ENCODE measurements at regions not wholly inside any gene's neighbourhood (a gene's known extent, or its start where the extent isn't known, plus 50 kb on each side); places are given as distances from the start of the nearest gene placed in this dataset.
"Not testable (repeated sequence)": the region's sequence is repeated elsewhere in the genome, so short reads cannot be mapped to it uniquely, and the experiment has no call there.

DNA sequence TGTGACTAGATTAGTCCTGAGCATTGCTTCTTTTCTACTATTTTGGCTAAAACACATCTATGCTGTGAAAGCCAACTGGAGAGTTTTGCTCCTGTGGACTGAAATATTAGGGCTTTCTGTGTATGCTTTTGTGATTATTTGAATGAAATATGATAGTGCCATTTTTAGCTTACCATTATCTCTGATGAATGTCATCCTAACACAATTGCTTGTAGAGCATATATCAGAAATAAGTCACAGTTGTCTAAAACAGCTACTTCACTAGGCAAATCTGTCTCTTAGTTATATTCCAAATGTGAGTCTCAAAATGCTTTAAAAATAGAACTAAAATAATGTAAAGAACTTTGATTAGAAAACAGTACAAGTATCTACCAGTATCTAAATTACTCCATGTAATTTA lies 401.4 kb upstream of the PTCHD4 start:
- CTCF ChIA-PET: no interaction called here
- Histone ChIP-seq H3K27me3 (ENCODE audit: low read length) (no peaks in the 10 kb centered on the region), H2AFZ (ENCODE audit: low read length) (no peak overlapping the region), H3K9me2 (replicated peaks; ENCODE audit: low read length) (no peaks in the 10 kb centered on the region), H3K27ac (ENCODE audit: low read length) (no peak overlapping the region), H3K9ac (ENCODE audit: low read length) (no peak overlapping the region), H3F3A (ENCODE audit: low read length, unreplicated experiment) (no peaks in the 10 kb centered on the region), H3K79me2 (ENCODE audit: low read length) (no peaks in the 10 kb centered on the region), H3K4me2 (ENCODE audit: low read length) (no peak overlapping the region), H3K4me3 (ENCODE audit: low read length) (no peak overlapping the region), H3K36me3 (ENCODE audit: low read depth, low read length) (no peaks in the 10 kb centered on the region), H3K9me3 (ENCODE audit: low read length) (no peaks in the 10 kb centered on the region), H4K20me1 (ENCODE audit: low read length) (no peaks in the 10 kb centered on the region), H3K4me1 (ENCODE audit: insufficient read depth, low read length) (no peaks in the 10 kb centered on the region)
- no TSS peak for BruUV-seq (replicated peaks)
- TF ChIP-seq EZH2phosphoT487 (IDR thresholded peaks at IDR 0.05; ENCODE audit: borderline replicate concordance, low read length): no peak
- intact Hi-C loops (cut with micrococcal nuclease): no loop called here
- ATAC-seq: no peak
- no peak for DNase-seq
- POLR2A ChIA-PET (ENCODE audit: unreplicated experiment): interaction anchor here (0.7 kb wide), 1 partner anchor 666 kb away, joined by 3 read pairs; no protein-coding TSS in a partner anchor

DNA sequence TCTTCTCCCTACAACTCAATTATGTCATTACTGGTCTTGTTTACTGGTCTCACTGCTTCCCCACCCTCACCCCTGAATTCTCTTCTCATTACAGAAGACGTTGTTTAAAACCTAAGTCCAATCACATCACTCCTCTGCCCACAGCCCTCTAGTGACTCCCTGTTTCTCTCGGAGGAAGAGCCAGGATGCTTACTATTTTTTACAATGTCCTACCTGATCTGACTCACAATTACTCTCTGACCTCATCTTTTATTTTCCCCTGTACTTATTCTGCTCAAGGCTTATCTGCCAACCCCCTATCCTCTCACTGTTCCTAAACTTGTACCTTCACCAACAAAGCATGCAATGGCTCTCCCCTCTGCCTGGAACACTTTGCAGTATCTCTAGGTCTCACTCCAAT lies 400.4 kb upstream of the PTCHD4 start:
- TF ChIP-seq EZH2 (IDR thresholded peaks at IDR 0.05; ENCODE audit: low read length, unreplicated experiment) (no peak), EZH2phosphoT487 (IDR thresholded peaks at IDR 0.05; ENCODE audit: borderline replicate concordance, low read length) (no peak)
- TF ChIP-seq, protein P1, sequence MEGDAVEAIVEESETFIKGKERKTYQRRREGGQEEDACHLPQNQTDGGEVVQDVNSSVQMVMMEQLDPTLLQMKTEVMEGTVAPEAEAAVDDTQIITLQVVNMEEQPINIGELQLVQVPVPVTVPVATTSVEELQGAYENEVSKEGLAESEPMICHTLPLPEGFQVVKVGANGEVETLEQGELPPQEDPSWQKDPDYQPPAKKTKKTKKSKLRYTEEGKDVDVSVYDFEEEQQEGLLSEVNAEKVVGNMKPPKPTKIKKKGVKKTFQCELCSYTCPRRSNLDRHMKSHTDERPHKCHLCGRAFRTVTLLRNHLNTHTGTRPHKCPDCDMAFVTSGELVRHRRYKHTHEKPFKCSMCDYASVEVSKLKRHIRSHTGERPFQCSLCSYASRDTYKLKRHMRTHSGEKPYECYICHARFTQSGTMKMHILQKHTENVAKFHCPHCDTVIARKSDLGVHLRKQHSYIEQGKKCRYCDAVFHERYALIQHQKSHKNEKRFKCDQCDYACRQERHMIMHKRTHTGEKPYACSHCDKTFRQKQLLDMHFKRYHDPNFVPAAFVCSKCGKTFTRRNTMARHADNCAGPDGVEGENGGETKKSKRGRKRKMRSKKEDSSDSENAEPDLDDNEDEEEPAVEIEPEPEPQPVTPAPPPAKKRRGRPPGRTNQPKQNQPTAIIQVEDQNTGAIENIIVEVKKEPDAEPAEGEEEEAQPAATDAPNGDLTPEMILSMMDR (conservative IDR thresholded peaks at IDR 0.05; ENCODE audit: low read depth, low read length): no peak; the same call in 1 of the 2 replicates
- intact Hi-C loops (cut with micrococcal nuclease): no loop called here
- H4K20me1 ChIP-seq (ENCODE audit: low read length): no peaks in the 10 kb centered on the region
- H3K9ac ChIP-seq (ENCODE audit: low read length): no peak overlapping the region
- H3K27me3 ChIP-seq (ENCODE audit: low read length): no peaks in the 10 kb centered on the region
- H2AFZ ChIP-seq (ENCODE audit: low read length): 0 out of 2 replicates have a peak overlapping the region, but pooled peaks have one; percentile 8
- peak; percentile 75 for ATAC-seq
- ChIA-PET POLR2A (ENCODE audit: unreplicated experiment) (no interaction called here), CTCF (no interaction called here)
- no peaks in the 10 kb centered on the region for H3K9me2 ChIP-seq (replicated peaks; ENCODE audit: low read length)
- no peaks in the 10 kb centered on the region for H3K79me2 ChIP-seq (ENCODE audit: low read length)
- H3K9me3 ChIP-seq (ENCODE audit: low read length): no peaks in the 10 kb centered on the region
- no peaks in the 10 kb centered on the region for H3K36me3 ChIP-seq (ENCODE audit: low read depth, low read length)
- peak; percentile 54 for DNase-seq
- BruUV-seq (replicated peaks): no TSS peak
- H3K4me1 ChIP-seq (ENCODE audit: insufficient read depth, low read length): no peaks in the 10 kb centered on the region
- no peak overlapping the region for H3K4me3 ChIP-seq (ENCODE audit: low read length)
- H3K4me2 ChIP-seq (ENCODE audit: low read length): no peak overlapping the region
- no peaks in the 10 kb centered on the region for H3F3A ChIP-seq (ENCODE audit: low read length, unreplicated experiment)
- no peak overlapping the region for H3K27ac ChIP-seq (ENCODE audit: low read length)

GRCh38 chr6:48505621-48506020 lies 394.6 kb upstream of the PTCHD4 start:
- H3K4me1 ChIP-seq (ENCODE audit: insufficient read depth, low read length): no peaks in the 10 kb centered on the region
- no peaks in the 10 kb centered on the region for H3K27me3 ChIP-seq (ENCODE audit: low read length)
- no peaks in the 10 kb centered on the region for H3K36me3 ChIP-seq (ENCODE audit: low read depth, low read length)
- BruUV-seq (replicated peaks): no TSS peak
- no peak overlapping the region for H3K9ac ChIP-seq (ENCODE audit: low read length)
- no peak overlapping the region for H3K27ac ChIP-seq (ENCODE audit: low read length)
- H3K9me2 ChIP-seq (replicated peaks; ENCODE audit: low read length): no peaks in the 10 kb centered on the region
- H3F3A ChIP-seq (ENCODE audit: low read length, unreplicated experiment): no peaks in the 10 kb centered on the region
- no peaks in the 10 kb centered on the region for H3K9me3 ChIP-seq (ENCODE audit: low read length)
- POLR2A ChIA-PET (ENCODE audit: unreplicated experiment): no interaction called here
- intact Hi-C loops (cut with micrococcal nuclease): no loop called here
- no peaks in the 10 kb centered on the region for H3K79me2 ChIP-seq (ENCODE audit: low read length)
- ATAC-seq: no peak
- DNase-seq: no peak
- no peaks in the 10 kb centered on the region for H4K20me1 ChIP-seq (ENCODE audit: low read length)
- TF ChIP-seq, protein P1 (conservative IDR thresholded peaks at IDR 0.05; ENCODE audit: low read depth, low read length): no peak
- no peak for TF ChIP-seq EZH2 (IDR thresholded peaks at IDR 0.05; ENCODE audit: low read length, unreplicated experiment)
- no peak for TF ChIP-seq EZH2phosphoT487 (IDR thresholded peaks at IDR 0.05; ENCODE audit: borderline replicate concordance, low read length)
- H3K4me2 ChIP-seq (ENCODE audit: low read length): no peak overlapping the region
- CTCF ChIA-PET: no interaction called here
- no peak overlapping the region for H2AFZ ChIP-seq (ENCODE audit: low read length)
- no peak overlapping the region for H3K4me3 ChIP-seq (ENCODE audit: low read length)

GRCh38 chr6:48493432-48493831 lies 382.4 kb upstream of the PTCHD4 start:
- H3F3A ChIP-seq (ENCODE audit: low read length, unreplicated experiment); DNase-seq; H3K9ac ChIP-seq (ENCODE audit: low read length); H3K4me1 ChIP-seq (ENCODE audit: insufficient read depth, low read length); BruUV-seq (replicated peaks); H3K27ac ChIP-seq (ENCODE audit: low read length); H3K36me3 ChIP-seq (ENCODE audit: low read depth, low read length); intact Hi-C loops (cut with micrococcal nuclease); H2AFZ ChIP-seq (ENCODE audit: low read length); POLR2A ChIA-PET (ENCODE audit: unreplicated experiment); H3K27me3 ChIP-seq (ENCODE audit: low read length); H3K4me2 ChIP-seq (ENCODE audit: low read length); H3K9me2 ChIP-seq (replicated peaks; ENCODE audit: low read length); H4K20me1 ChIP-seq (ENCODE audit: low read length); H3K9me3 ChIP-seq (ENCODE audit: low read length); CTCF ChIA-PET; ATAC-seq; H3K4me3 ChIP-seq (ENCODE audit: low read length); H3K79me2 ChIP-seq (ENCODE audit: low read length): not testable (repeated sequence)

Measured in PC-3 (cell line).